IPS-18c (cell line): ENCODE measurements at regions not wholly inside any gene's neighbourhood (a gene's known extent, or its start where the extent isn't known, plus 50 kb on each side); places are given as distances from the start of the nearest gene placed in this dataset.

ENCODE experiments used
- H3K4me3 ChIP-seq: 2 replicates; pipeline ENCODE4 v1.7.0; 2013; ENCODE audit warnings: low read depth, mild to moderate bottlenecking, low read length, moderate library complexity; ENCODE audit not compliant: insufficient read depth
- H3K9me3 ChIP-seq: one replicate; pipeline ENCODE4 v1.6.1; 2013; ENCODE audit warnings: mild to moderate bottlenecking, low read length, moderate library complexity; ENCODE audit not compliant: control insufficient read depth, insufficient read depth

DNA sequence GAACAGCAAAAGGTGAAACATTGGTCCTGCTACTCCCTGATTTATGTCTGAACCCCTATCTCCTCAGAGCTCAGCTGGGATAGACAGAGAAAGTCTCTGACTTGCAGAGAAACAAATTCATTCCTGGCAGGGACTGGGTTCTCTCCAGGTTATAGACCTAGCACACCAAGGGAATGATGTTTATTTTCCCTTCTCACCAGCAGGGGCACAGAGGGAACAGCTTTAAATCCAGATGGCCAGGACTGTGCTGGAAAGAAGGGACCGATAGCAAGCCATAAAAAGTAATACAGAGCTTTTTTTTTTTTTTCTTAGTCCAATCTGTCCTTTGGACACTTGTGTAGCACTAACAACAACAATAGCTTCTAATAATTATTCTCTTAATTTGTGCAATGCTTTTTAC lies 141.1 kb upstream of the C9orf72 start:
- H3K9me3 ChIP-seq, result no peaks in the 10 kb centered on the region
- no peak overlapping the region for H3K4me3 ChIP-seq

DNA sequence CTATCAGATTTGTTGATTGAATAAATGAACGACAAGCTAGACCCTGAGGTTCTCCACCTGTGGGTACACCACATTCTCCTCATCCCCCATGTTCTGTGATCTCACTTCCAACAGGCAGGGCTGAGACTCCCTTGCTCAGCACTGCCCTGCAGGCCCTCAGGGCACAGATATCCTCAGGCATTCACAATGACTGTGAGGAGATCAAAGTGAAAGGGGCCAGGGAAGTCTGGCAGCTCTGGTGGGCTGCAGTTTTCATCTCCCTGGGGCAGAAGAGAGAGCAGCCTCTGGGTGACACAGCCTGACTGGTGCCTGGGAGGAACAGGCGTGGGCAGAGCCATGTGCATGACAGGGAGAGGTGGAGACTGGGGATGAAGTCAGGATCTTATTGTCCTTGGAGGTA lies 142.4 kb upstream of the C9orf72 start:
- Histone ChIP-seq H3K9me3 (no peaks in the 10 kb centered on the region), H3K4me3 (no peak overlapping the region)

DNA sequence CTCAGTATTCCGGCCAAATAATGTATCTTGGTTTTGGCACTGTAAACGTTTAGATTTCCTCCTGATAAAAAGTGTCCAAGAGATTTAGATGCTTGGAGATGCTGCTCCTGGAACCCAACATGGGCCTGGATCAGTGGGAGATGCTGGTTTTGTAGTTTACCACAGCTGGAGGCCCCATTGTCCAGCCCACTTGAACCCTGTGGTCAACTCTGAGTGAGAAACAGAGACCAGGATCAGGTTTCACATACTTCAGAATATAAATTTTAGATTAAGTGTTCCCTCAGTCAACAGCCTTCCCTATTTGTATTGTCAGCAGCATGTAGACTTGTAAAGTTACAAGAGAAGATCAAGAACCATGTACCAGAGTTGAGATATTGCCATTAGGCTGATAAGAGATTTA lies 144.7 kb upstream of the C9orf72 start:
- Histone ChIP-seq H3K9me3 (no peaks in the 10 kb centered on the region), H3K4me3 (no peak overlapping the region)

DNA sequence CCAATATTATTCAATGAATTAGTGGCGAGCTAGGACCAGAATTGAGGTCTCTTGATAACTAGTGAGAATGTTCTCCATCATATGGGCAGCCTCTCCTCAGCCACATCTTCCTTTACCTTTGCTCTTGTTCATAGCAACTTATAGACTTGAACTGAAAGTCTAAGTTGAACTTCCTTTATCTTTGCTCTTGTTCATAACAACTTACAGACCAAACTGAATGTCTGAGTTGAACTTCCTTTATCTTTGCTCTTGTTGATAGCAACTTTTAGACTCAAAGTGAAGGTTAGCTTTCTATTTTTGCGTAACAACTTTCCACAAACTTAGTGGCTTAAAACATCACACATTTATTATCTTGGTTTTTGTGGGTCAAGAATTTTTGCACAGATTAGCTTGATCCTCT lies 146.4 kb upstream of the C9orf72 start:
- no peak overlapping the region for H3K4me3 ChIP-seq
- no peaks in the 10 kb centered on the region for H3K9me3 ChIP-seq

DNA sequence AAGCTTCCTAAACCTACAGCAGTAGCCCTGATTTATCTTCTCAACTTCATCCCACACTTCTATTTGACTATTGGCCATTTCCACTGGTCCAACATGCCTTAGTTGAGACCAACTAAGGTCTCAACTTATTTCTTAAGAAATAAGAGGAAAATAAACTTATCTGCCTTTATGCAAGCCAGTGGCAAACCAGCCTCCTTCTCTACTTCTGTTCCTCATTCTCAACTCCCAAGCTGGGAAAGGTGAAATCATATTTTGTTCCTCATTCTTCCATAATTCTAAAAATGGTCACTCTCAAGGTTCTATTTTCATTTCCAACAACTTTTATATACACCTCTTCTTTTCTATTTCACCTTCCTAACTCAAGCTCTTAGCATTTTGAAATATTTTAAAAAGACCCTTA lies 149.6 kb upstream of the C9orf72 start:
- Histone ChIP-seq H3K9me3 (no peaks in the 10 kb centered on the region), H3K4me3 (no peak overlapping the region)

DNA sequence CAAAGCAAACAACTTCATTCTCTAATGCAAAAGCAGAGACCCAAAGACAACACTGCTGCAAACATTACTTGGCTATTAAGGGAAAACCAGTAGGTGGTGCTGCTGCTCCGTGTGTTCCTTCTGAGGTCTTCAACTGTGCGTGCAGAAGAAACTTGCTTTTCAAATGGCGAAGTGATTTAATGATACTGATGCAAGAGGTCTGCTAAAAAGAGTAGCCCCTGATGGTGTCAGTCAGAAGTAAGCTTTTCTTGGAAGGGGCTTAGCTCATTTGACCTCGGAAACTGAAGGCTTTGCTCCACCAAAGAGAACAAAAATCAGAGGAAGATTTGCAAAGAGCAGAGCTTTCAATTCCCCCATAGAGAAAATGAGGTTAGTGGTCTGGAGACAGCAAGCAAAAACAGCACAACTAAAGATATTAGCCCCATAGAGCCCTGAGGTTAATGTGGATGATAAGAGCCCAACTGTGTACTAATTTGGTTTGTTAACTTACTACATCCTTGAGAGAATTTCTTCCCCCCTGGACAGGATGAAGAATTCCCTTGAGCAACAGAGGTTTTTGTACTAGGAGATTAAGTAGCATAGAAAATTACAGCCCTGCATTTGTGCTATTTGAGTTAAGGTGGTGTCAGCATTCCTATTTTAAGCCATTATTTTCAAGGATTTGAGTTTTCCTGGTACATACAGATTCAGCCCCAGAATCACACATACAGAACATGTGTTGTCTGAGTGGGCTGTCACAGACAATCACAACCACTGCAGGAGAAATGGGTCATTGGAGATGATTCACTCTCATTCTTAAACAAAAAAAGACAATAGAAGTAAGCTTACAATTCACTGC lies 153.2 kb upstream of the C9orf72 start:
- no peaks in the 10 kb centered on the region for H3K9me3 ChIP-seq
- H3K4me3 ChIP-seq, result no peak overlapping the region

- H3K9me3 ChIP-seq, result no peaks in the 10 kb centered on the region
- no peak overlapping the region for H3K4me3 ChIP-seq
These were observed 159.2 kb upstream of the C9orf72 start for GRCh38 chr9:27732494-27732893.

GRCh38 chr9:27743490-27743889 lies 170.2 kb upstream of the C9orf72 start:
- Histone ChIP-seq H3K9me3 (no peaks in the 10 kb centered on the region), H3K4me3 (no peak overlapping the region)

DNA sequence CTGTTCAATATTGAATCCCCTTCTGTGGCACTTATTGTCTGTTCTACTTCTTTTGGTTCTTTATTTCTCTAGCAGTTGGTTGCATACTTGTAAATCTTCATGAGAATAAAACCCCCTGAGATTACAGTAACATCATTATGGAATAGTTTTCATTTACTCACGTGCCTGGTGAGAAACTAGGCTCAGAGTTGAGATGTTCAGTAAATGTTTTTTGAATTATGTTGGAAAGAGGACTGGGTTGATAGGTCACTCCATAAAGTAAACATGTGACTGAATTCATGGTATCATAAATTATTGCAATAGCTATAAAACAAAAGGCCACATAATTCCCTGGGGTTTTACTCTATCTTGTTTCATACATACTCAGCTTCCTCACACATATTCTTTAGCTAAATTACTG lies 174.2 kb upstream of the C9orf72 start:
- Histone ChIP-seq H3K4me3 (no peak overlapping the region), H3K9me3 (no peaks in the 10 kb centered on the region)

DNA sequence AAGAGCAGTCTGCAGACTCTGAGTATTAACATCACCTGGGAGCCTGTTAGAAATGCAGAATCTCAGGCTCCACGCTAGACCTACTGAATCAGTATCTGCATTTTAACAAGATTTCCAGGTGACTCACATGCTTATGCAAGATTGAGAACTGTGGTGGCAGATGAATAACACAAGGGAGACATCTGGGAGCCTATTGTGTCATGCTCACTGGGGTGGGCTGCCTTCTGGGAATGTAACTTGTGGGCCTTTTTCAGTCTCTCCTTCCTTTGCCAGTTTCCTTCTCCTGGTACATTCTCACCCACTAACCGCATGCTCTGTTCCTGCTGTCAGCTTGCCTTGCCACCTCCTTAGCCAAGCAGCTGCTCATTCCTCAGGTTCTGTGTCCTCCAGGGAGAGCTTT lies 176.6 kb upstream of the C9orf72 start:
- Histone ChIP-seq H3K4me3 (no peak overlapping the region), H3K9me3 (no peaks in the 10 kb centered on the region)

DNA sequence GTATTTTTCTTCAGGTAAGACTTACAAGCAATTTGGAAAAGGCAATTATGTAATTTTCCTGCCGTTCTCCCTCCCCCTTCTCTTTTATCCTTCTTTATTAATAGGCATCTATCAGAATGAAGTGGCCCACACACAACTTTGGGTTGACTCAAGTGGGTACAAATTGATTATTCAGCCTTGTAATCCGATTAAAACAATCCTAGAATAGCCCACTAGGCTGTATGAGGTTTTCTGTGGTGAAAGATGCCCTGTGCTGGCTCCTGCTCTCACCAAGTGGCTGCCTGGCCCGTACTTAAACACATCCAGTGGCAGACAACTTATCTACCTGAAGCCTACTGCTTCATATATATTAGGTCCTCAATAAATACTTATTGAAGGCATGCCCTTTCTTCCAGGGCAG lies 177.3 kb upstream of the C9orf72 start:
- Histone ChIP-seq H3K9me3 (no peaks in the 10 kb centered on the region), H3K4me3 (no peak overlapping the region)

- Histone ChIP-seq H3K9me3 (no peaks in the 10 kb centered on the region), H3K4me3 (no peak overlapping the region)
These were observed 178.8 kb upstream of the C9orf72 start for GRCh38 chr9:27752069-27752468.

DNA sequence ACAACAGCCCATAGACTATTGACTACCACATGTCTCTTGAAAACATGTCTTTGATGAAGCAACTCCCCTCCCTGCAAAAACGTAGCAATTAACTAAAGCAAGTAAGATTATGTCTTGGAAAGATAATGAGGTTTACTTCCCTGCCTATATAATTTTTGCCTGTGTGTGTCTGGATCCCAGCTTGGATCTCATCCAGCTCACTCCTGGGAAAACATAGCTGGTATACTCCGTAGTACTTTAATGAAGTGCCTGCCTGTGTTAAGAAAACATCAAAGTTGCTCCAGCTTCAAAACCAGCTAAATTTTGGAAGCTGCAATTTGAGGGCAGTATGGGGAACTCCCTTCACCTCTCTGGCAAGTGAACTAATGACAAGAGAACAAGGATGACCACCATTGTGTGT lies 182.6 kb upstream of the C9orf72 start:
- Histone ChIP-seq H3K9me3 (no peaks in the 10 kb centered on the region), H3K4me3 (no peak overlapping the region)

DNA sequence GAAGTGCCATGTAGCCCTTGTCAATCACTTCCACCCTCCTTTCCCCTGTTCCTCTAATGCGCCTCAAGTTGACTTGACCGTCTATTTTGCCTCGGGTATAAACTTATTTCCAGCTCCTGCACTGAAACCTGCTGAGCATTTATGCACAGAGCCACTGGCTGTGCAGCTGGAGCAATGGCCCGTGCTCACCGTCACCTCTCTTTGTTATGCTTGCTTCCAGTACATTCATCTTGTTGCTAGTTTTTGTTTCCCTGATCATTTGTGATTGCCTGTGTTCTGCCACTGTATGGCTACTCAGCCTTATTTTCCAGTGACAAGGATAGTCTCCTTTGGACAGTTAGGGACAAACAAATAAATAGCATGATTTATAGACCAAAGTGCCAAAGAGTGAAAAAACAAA lies 183.1 kb upstream of the C9orf72 start:
- Histone ChIP-seq H3K4me3 (no peak overlapping the region), H3K9me3 (no peaks in the 10 kb centered on the region)

GRCh38 chr9:27763831-27764230 lies 190.6 kb upstream of the C9orf72 start:
- peaks cover 2% of the 10 kb centered on the region for H3K9me3 ChIP-seq
- H3K4me3 ChIP-seq, result no peak overlapping the region

GRCh38 chr9:27765266-27766072 lies 192.2 kb upstream of the C9orf72 start:
- Histone ChIP-seq H3K9me3 (peaks cover 2% of the 10 kb centered on the region), H3K4me3 (no peak overlapping the region)

- H3K4me3 ChIP-seq, result no peak overlapping the region
- peaks cover 2% of the 10 kb centered on the region for H3K9me3 ChIP-seq
These were observed 193.0 kb upstream of the C9orf72 start for GRCh38 chr9:27766073-27766835.

DNA sequence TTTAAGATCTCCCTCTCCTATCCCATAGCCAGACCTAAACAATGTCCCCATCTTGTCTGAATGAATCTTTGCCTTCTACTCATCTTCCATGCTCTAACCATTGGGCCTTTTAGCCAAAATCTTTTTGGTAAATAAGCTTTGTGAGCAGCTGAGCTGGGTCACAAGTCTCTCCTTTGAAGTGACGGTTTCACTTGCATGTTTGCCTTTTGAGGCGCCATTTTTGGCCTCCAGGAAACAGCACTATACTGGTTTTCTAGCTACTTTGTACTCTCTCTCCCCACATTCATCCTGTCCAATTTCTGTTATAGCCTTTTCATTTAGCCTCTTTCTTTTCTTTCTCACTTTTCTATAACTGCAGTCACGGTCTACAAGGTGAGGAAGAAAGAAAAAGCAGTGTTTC lies 195.5 kb upstream of the C9orf72 start:
- H3K4me3 ChIP-seq, result no peak overlapping the region
- peaks cover 2% of the 10 kb centered on the region for H3K9me3 ChIP-seq
